WI38 (cell line): ENCODE measurements at regions not wholly inside any gene's neighbourhood (a gene's known extent, or its start where the extent isn't known, plus 50 kb on each side); places are given as distances from the start of the nearest gene placed in this dataset.

Source experiments
- H3K4me3 ChIP-seq: 2 replicates; pipeline ENCODE4 v1.5.1; 2011; ENCODE audit warnings: low read depth, mild to moderate bottlenecking, control low read depth, low read length
- TF ChIP-seq, protein P1 (sequence below): IDR thresholded peaks from 2 replicates; pipeline ENCODE4 v1.5.1; 2012; ENCODE audit warnings: low read depth, mild to moderate bottlenecking, control low read depth, low read length

DNA sequence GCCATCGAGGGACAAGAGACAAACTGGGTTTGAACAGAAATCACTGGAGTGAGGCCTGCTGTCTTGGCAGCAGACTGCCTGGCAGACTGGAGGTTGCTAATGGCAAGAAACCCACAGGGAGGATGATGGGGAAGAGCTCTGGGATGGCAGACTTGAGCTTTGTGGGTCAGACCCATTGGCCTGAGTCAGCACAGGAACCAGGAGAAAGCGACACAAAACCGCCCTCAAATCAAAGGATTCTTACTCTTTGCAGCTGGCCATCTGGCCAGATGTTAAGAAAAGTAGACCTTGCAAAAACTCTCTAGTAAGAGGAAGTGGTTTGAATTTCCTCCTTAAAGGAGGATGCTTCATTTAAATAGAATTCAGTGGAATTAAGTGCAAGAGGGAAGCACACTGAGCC, 195.2 kb upstream of the JUN start:
- TF ChIP-seq, protein P1, sequence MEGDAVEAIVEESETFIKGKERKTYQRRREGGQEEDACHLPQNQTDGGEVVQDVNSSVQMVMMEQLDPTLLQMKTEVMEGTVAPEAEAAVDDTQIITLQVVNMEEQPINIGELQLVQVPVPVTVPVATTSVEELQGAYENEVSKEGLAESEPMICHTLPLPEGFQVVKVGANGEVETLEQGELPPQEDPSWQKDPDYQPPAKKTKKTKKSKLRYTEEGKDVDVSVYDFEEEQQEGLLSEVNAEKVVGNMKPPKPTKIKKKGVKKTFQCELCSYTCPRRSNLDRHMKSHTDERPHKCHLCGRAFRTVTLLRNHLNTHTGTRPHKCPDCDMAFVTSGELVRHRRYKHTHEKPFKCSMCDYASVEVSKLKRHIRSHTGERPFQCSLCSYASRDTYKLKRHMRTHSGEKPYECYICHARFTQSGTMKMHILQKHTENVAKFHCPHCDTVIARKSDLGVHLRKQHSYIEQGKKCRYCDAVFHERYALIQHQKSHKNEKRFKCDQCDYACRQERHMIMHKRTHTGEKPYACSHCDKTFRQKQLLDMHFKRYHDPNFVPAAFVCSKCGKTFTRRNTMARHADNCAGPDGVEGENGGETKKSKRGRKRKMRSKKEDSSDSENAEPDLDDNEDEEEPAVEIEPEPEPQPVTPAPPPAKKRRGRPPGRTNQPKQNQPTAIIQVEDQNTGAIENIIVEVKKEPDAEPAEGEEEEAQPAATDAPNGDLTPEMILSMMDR: no peak
- no peak overlapping the region for H3K4me3 ChIP-seq

DNA sequence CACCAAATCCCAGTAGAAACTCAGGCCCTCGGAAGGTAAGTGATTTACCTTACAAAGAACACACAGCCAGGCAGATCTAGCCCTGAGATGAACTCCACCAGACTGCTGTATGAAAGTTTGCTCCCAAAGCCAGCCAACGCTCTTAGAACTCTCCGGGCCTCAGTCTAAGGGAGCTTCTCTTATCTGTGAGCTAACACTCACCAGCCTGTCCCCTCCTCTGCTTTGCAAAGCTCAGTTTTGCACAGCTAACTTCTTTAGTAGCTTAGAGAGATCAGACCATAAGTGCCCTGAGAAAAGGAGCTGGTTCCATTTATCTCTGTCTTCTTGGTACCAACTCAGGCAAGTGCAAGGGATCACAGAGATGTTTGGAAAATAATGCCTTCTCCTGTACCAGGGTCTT, 195.8 kb upstream of the JUN start:
- TF ChIP-seq, protein P1: no peak
- no peak overlapping the region for H3K4me3 ChIP-seq

DNA sequence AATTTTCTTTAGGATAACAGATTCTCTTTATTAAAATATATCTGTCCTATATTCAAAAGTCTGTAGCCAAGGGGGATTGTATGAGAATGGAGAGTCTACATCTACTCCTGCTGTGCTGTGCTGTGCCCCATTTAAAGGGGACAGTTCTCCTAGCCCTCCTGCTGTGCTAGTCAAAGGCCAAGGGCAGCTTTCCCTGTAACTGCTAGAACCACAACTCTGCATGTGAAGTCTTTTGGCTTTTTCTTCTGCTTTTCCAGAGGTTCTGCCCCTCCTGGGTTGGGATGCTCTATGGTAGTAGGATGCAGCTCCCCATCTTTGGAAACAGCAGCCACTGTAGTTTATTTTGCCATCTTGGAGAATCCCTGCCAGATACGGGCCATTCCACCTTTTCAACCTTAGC, 197.5 kb upstream of the JUN start:
- no peak overlapping the region for H3K4me3 ChIP-seq
- TF ChIP-seq, protein P1: no peak

DNA sequence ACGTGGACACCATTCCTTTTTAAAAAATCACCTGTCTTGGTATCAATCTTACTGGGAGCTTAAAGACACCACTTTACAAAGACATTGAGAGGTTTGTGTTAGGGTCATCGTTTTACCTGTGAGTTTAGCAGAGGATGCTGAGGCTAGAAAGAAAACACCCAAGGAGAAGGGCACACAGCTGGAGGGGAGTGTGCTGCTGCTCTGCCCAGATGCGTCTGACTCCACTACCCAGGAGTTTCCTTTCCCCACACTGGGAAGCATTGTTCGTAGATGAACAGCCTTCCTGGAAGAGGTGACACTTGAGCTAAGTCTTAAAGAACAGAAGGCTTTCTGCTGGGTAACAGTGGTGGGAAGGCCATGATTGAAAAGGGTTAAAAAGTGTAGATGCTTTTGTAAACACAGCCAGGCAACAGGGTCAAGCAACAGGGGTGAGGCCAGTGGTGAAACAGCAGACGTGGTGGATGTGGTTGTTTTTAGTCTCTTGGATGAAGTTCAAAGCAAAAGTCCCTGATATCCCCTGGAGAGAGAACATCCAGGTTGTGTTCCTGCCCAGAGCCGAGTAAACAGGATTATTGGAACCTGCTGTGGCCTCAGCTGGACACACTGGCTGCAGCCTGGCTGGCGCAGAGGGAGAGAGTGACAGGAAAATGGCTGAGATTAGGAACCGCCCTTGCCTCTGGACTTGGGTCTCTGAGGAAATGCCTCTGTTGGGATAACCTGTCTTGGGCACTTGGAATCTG, 198.6 kb upstream of the JUN start:
- TF ChIP-seq, protein P1: no peak
- H3K4me3 ChIP-seq: no peak overlapping the region

DNA sequence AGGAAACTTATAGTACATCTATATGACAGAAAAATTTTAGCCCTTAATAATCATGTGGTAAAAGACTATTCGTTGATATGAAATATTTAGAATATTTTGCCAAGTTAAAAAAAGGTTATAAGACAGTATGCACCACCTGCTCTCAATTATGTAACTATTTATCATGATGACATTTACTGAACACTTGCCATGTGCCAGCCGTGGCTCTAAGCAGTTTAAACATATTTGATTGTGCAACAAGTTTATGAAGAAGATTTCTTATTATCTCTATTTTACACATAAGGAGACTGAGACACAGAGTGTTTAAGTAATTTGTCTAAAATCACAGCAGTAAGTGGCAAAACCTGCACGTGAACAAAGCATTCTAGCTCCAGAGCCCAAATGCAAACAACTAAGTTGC, 199.3 kb upstream of the JUN start:
- TF ChIP-seq, protein P1: no peak
- no peak overlapping the region for H3K4me3 ChIP-seq

DNA sequence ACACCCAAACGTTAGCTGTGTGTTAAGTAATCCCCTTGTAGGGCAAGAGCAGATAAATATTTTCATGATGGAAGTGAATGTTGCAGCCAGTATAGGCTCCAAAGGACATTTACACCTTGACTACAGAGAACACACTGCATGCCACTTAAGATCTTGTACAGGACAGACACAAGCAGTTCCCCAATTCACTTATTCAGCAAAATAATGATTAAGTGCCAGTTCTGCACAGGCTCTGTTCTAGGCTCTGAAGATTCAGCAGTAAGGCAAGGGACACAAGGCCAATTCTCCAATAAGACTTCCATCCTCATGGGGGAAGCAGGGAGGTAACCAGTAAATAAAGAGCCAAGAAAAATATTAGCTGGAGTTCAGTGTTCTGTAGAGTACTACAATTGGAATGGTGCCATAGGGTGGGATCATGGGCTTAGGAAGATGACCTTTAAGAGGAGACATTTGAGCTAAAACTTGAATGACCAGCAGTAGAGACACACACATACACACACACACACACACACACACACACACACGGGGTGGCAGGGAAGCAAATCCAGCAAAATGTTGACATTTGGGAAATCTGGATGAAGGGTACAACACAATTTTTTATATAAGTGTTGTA, 199.9 kb upstream of the JUN start:
- TF ChIP-seq, protein P1: no peak
- H3K4me3 ChIP-seq: no peak overlapping the region

DNA sequence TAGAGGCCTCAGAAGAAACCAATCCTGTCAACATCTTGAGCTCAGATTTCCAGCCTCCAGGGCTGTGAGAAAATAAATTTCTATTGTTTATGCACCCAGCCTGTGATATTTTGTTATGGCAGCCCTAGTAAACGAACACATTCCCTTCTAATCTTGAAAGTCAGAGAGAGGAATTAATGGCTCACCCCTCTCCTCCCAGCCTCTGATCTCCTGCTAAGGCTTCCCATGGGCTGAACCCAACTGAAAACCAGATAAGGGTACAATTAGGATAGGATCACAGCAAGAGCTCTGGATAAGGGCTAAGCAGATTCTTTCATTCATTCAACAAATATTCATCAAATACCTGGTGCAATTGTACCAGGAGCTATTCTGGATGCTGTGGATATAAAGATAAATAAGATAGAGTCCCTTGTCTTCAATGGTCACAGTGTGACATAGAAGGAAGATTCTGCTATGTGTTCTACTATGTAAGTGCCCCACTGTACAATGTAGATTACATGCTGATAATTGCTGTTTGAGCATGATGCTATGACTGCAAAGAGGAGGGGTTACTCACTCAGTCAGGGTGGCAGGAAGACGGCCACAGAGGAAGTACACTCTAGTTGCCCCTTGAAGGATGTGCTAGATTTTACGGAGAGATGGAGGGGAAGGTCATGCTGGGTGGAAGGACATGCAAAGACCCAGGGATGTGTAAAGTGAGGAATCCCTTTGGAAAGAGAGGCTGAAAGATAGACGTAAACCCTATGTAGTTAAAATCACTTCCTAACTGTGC, 203.3 kb upstream of the JUN start:
- H3K4me3 ChIP-seq: no peak overlapping the region
- TF ChIP-seq, protein P1: no peak
